HCT116 (cell line): ENCODE measurements at regions not wholly inside any gene's neighbourhood (a gene's known extent, or its start where the extent isn't known, plus 50 kb on each side); places are given as distances from the start of the nearest gene placed in this dataset.

Source experiments
- ATAC-seq: fragments of 200-7000 bp; cut with Tn5 transposase; 2 replicates; pipeline ENCODE4 v1.9.1; 2020; ENCODE audit warnings: mild to moderate bottlenecking, moderate library complexity
- BruUV-seq: library from RNA; stranded (reverse); fragments of 400-500 nt; replicated peaks from 2 replicates; lab custom pipeline; 2021; lab: Mats Ljungman, UMichigan
- CTCF ChIA-PET: fragments of 300-600 bp; sonication (Branson Sonifier 250); formaldehyde crosslinking; loops from one replicate; lab custom pipeline; 2021; ENCODE audit warnings: antibody characterized with exemption; lab: Charles Lee
- POLR2A ChIA-PET: fragments of 300-600, 350-600 bp; sonication (Branson Sonifier 250); formaldehyde crosslinking; loops from one replicate; lab custom pipeline; 2021; ENCODE audit warnings: antibody characterized with exemption; lab: Charles Lee
- RAD21 ChIA-PET, 2 experiments: fragments of 300-600 bp; sonication (Branson Sonifier 250); formaldehyde crosslinking; loops; one replicate each; lab custom pipeline; 2023; ENCODE audit warnings: low total read pairs in 2 of 2; ENCODE audit not compliant: uncharacterized antibody in 2 of 2, unreplicated experiment in 2 of 2, low non-redundant PET in 1 of 2; lab: Charles Lee
- DNase-seq: peaks from one replicate; pipeline ENCODE4 v3.0.0-alpha.2; 2010; ENCODE audit warnings: low read depth, low spot score
- H2AFZ ChIP-seq: fragments of 200-600 bp; shearing (Covaris generic), sonication (generic); 2 replicates; pipeline ENCODE4 v1.6.1; 2017; ENCODE audit warnings: low read depth, mixed run types, mixed read lengths, antibody characterized with exemption, low read length; ENCODE audit not compliant: poor library complexity, severe bottlenecking
- H3K27ac ChIP-seq: 2 replicates; pipeline ENCODE4 v1.5.1; 2012; ENCODE audit warnings: low read depth, low read length
- H3K27me3 ChIP-seq: fragments of 200-600 bp; sonication (generic); 2 replicates; pipeline ENCODE4 v1.6.1; 2016; ENCODE audit warnings: mixed run types, low read length, mixed read lengths; ENCODE audit not compliant: insufficient read depth
- H3K36me3 ChIP-seq, 2 experiments: fragments of 200-500 bp in 1 of 2; fragments of 200-600 bp in 1 of 2; sonication (Bioruptor generic) in 1 of 2; sonication (generic) in 1 of 2; 2 replicates each; pipeline versions ENCODE4 v1.5.1 to v1.6.1; 2014 to 2016; ENCODE audit warnings: low read length in 2 of 2, inconsistent platforms in 1 of 2, mixed read lengths in 1 of 2, mixed run types in 1 of 2; ENCODE audit not compliant: insufficient read depth in 2 of 2, control insufficient read depth in 1 of 2
- H3K4me1 ChIP-seq, 2 experiments: fragments of 200-600 bp in 1 of 2; sonication (generic) in 1 of 2; 2 replicates each; pipeline versions ENCODE4 v1.5.1 to v1.6.1; 2012 to 2017; ENCODE audit warnings: low read length in 2 of 2, inconsistent platforms in 1 of 2, mild to moderate bottlenecking in 1 of 2, mixed read lengths in 1 of 2, mixed run types in 1 of 2, moderate library complexity in 1 of 2; ENCODE audit not compliant: insufficient read depth in 2 of 2, control insufficient read depth in 1 of 2
- H3K4me2 ChIP-seq: fragments of 200-600 bp; sonication (generic); 2 replicates; pipeline ENCODE4 v1.6.1; 2017; ENCODE audit warnings: mixed run types, low read length, mixed read lengths
- H3K4me3 ChIP-seq, 2 experiments: fragments of 200-600 bp in 1 of 2; sonication (generic) in 1 of 2; replicated peaks in 1 of 2; 2 replicates each; pipeline ENCODE4 v1.5.1; 2011 to 2016; ENCODE audit warnings: low read length in 2 of 2, control low read depth in 1 of 2, low read depth in 1 of 2, mild to moderate bottlenecking in 1 of 2, mixed read lengths in 1 of 2, mixed run types in 1 of 2
- H3K79me2 ChIP-seq: fragments of 200-600 bp; sonication (generic); 2 replicates; pipeline ENCODE4 v1.6.1; 2017; ENCODE audit warnings: mild to moderate bottlenecking, mixed run types, low read length, moderate library complexity, mixed read lengths; ENCODE audit not compliant: insufficient read depth
- H3K9ac ChIP-seq: fragments of 200-600 bp; sonication (generic); 2 replicates; pipeline ENCODE4 v1.6.1; 2016; ENCODE audit warnings: low read length, mixed read lengths
- H3K9me2 ChIP-seq: fragments of 200-600 bp; sonication (generic), shearing (Covaris generic); 2 replicates; pipeline ENCODE4 v1.6.1; 2017; ENCODE audit warnings: mixed run types, mild to moderate bottlenecking, moderate library complexity; ENCODE audit not compliant: insufficient read depth
- H3K9me3 ChIP-seq, 2 experiments: fragments of 200-500 bp in 1 of 2; fragments of 200-600 bp in 1 of 2; sonication (Bioruptor generic) in 1 of 2; sonication (generic) in 1 of 2; 2 replicates each; pipeline ENCODE4 v1.6.1; 2014 to 2017; ENCODE audit warnings: low read length in 2 of 2, mixed read lengths in 2 of 2, inconsistent platforms in 1 of 2, low read depth in 1 of 2, mild to moderate bottlenecking in 1 of 2, mixed run types in 1 of 2, moderate library complexity in 1 of 2; ENCODE audit not compliant: control insufficient read depth in 1 of 2, insufficient read depth in 1 of 2
- H4K20me1 ChIP-seq: fragments of 200-600 bp; sonication (generic), shearing (Covaris generic); 2 replicates; pipeline ENCODE4 v1.6.1; 2017; ENCODE audit warnings: mixed run types, mild to moderate bottlenecking, moderate library complexity; ENCODE audit not compliant: insufficient read depth
- ATF3 ChIP-seq: IDR thresholded peaks from 2 replicates; pipeline ENCODE4 v1.6.1; 2012
- CBX3 ChIP-seq: IDR thresholded peaks from 2 replicates; pipeline ENCODE4 v1.6.1; 2012; ENCODE audit warnings: low read depth
- CEBPB ChIP-seq: IDR thresholded peaks from 2 replicates; pipeline ENCODE4 v1.6.1; 2012; ENCODE audit warnings: low read depth
- EGR1 ChIP-seq: IDR thresholded peaks from 2 replicates; pipeline ENCODE4 v1.6.1; 2012; ENCODE audit warnings: low read depth
- ELF1 ChIP-seq: IDR thresholded peaks from 2 replicates; pipeline ENCODE4 v1.6.1; 2012; ENCODE audit warnings: low read depth, borderline replicate concordance
- EZH2 ChIP-seq: fragments of 200-600 bp; sonication (generic); IDR thresholded peaks from 2 replicates; pipeline ENCODE4 v1.6.1; 2017; ENCODE audit warnings: antibody characterized with exemption, mixed run types
- FOSL1 ChIP-seq: IDR thresholded peaks from 2 replicates; pipeline ENCODE4 v1.6.1; 2012; ENCODE audit warnings: low read depth
- MAX ChIP-seq: IDR thresholded peaks from 2 replicates; pipeline ENCODE4 v1.6.1; 2012
- POLR2A ChIP-seq: IDR thresholded peaks from 2 replicates; pipeline ENCODE4 v1.7.0; 2011; ENCODE audit warnings: borderline replicate concordance; ENCODE audit not compliant: insufficient read depth, insufficient read length; ENCODE audit errors: extremely low read depth
- RAD21 ChIP-seq: IDR thresholded peaks from 2 replicates; pipeline ENCODE4 v1.6.1; 2012; ENCODE audit warnings: low read depth, mild to moderate bottlenecking
- SIN3A ChIP-seq: IDR thresholded peaks from 2 replicates; pipeline ENCODE4 v1.6.1; 2012; ENCODE audit warnings: low read depth
- SP1 ChIP-seq: IDR thresholded peaks from 2 replicates; pipeline ENCODE4 v1.6.1; 2012; ENCODE audit warnings: low read depth
- SRF ChIP-seq: IDR thresholded peaks from 2 replicates; pipeline ENCODE4 v1.6.1; 2012; ENCODE audit warnings: low read depth
- TCF7L2 ChIP-seq: IDR thresholded peaks from 2 replicates; pipeline ENCODE4 v1.7.0; 2011; ENCODE audit warnings: borderline replicate concordance, inconsistent platforms; ENCODE audit not compliant: insufficient read depth, insufficient read length; ENCODE audit errors: extremely low read depth
- YY1 ChIP-seq: IDR thresholded peaks from 2 replicates; pipeline ENCODE4 v1.6.1; 2011; ENCODE audit warnings: low read length, low read depth, moderate library complexity, mild to moderate bottlenecking; ENCODE audit not compliant: insufficient replicate concordance; ENCODE audit errors: extremely low read depth
- ZBTB33 ChIP-seq: IDR thresholded peaks from 2 replicates; pipeline ENCODE4 v1.6.1; 2011; ENCODE audit warnings: mild to moderate bottlenecking, low read length, moderate library complexity; ENCODE audit not compliant: insufficient replicate concordance; ENCODE audit errors: extremely low read depth
- ZFX ChIP-seq: fragments of 450-650 bp; IDR thresholded peaks from 2 replicates; pipeline ENCODE4 v1.6.1; 2017
- ZNF274 ChIP-seq: fragments of 200-500 bp; sonication (Bioruptor generic); IDR thresholded peaks from 2 replicates; pipeline ENCODE4 v1.6.1; 2014; ENCODE audit warnings: mild to moderate bottlenecking, low read depth, low read length, inconsistent platforms
- intact Hi-C: fragments of 100-400 bp; cut with micrococcal nuclease; formaldehyde crosslinking; loops from 2 replicates; pipeline ENCODE4 v1.10.0; 2022
- TF ChIP-seq, protein P1 (sequence below): IDR thresholded peaks from 2 replicates; pipeline ENCODE4 v1.6.1; 2012; ENCODE audit warnings: low read depth
- TF ChIP-seq, protein P2 (sequence below), 3 experiments: fragments of 200-600 bp in 1 of 3; sonication (generic) in 1 of 3; IDR thresholded peaks in 2 of 3; conservative IDR thresholded peaks in 1 of 3; 2 replicates each; pipeline ENCODE4 v1.5.1; 2012 to 2017; ENCODE audit warnings: low read depth in 2 of 3, low read length in 2 of 3, antibody characterized with exemption in 1 of 3, borderline replicate concordance in 1 of 3, control low read depth in 1 of 3, mild to moderate bottlenecking in 1 of 3, mixed read lengths in 1 of 3, mixed run types in 1 of 3, moderate library complexity in 1 of 3; ENCODE audit not compliant: insufficient read depth in 1 of 3

GRCh38 chr12:125341422-125341821, 276.2 kb downstream of the AACS start:
- Histone ChIP-seq H3K4me2 (no peak overlapping the region), H3K4me3 (no peak overlapping the region), H4K20me1 (no peaks in the 10 kb centered on the region), H3K27ac (no peak overlapping the region), H3K27me3 (peaks cover 56% of the 10 kb centered on the region), H2AFZ (no peak overlapping the region), H3K9me2 (no peaks in the 10 kb centered on the region), H3K36me3 (no peaks in the 10 kb centered on the region), H3K4me1 (no peaks in the 10 kb centered on the region), H3K9me3 (no peaks in the 10 kb centered on the region), H3K79me2 (no peaks in the 10 kb centered on the region), H3K9ac (no peak overlapping the region)
- ChIA-PET POLR2A (no interaction called here), CTCF (interaction anchor here (1.4 kb wide), 1 partner anchor 10 kb away, joined by 4 read pairs; no protein-coding TSS in a partner anchor), RAD21 (no interaction called here)
- no TSS peak for BruUV-seq
- ATAC-seq, result no peak
- DNase-seq, result no peak
- TF ChIP-seq YY1, result no peak
- no peak for TF ChIP-seq SRF
- no peak for TF ChIP-seq RAD21
- TF ChIP-seq EGR1, result no peak
- TF ChIP-seq TCF7L2, result no peak
- TF ChIP-seq, protein P1, sequence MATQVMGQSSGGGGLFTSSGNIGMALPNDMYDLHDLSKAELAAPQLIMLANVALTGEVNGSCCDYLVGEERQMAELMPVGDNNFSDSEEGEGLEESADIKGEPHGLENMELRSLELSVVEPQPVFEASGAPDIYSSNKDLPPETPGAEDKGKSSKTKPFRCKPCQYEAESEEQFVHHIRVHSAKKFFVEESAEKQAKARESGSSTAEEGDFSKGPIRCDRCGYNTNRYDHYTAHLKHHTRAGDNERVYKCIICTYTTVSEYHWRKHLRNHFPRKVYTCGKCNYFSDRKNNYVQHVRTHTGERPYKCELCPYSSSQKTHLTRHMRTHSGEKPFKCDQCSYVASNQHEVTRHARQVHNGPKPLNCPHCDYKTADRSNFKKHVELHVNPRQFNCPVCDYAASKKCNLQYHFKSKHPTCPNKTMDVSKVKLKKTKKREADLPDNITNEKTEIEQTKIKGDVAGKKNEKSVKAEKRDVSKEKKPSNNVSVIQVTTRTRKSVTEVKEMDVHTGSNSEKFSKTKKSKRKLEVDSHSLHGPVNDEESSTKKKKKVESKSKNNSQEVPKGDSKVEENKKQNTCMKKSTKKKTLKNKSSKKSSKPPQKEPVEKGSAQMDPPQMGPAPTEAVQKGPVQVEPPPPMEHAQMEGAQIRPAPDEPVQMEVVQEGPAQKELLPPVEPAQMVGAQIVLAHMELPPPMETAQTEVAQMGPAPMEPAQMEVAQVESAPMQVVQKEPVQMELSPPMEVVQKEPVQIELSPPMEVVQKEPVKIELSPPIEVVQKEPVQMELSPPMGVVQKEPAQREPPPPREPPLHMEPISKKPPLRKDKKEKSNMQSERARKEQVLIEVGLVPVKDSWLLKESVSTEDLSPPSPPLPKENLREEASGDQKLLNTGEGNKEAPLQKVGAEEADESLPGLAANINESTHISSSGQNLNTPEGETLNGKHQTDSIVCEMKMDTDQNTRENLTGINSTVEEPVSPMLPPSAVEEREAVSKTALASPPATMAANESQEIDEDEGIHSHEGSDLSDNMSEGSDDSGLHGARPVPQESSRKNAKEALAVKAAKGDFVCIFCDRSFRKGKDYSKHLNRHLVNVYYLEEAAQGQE, result no peak
- TF ChIP-seq ZBTB33, result no peak
- TF ChIP-seq CEBPB, result no peak
- TF ChIP-seq SP1, result no peak
- TF ChIP-seq ELF1, result no peak
- TF ChIP-seq ZNF274, result no peak
- TF ChIP-seq MAX, result no peak
- TF ChIP-seq FOSL1, result no peak
- no peak for TF ChIP-seq CBX3
- no peak for TF ChIP-seq POLR2A
- no peak for TF ChIP-seq EZH2
- TF ChIP-seq, protein P2, sequence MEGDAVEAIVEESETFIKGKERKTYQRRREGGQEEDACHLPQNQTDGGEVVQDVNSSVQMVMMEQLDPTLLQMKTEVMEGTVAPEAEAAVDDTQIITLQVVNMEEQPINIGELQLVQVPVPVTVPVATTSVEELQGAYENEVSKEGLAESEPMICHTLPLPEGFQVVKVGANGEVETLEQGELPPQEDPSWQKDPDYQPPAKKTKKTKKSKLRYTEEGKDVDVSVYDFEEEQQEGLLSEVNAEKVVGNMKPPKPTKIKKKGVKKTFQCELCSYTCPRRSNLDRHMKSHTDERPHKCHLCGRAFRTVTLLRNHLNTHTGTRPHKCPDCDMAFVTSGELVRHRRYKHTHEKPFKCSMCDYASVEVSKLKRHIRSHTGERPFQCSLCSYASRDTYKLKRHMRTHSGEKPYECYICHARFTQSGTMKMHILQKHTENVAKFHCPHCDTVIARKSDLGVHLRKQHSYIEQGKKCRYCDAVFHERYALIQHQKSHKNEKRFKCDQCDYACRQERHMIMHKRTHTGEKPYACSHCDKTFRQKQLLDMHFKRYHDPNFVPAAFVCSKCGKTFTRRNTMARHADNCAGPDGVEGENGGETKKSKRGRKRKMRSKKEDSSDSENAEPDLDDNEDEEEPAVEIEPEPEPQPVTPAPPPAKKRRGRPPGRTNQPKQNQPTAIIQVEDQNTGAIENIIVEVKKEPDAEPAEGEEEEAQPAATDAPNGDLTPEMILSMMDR (IDR thresholded peaks at IDR 0.05 in 2 of 3, conservative IDR thresholded peaks at IDR 0.05 in 1 of 3; ENCODE audit: borderline replicate concordance in 1 of 3, insufficient read depth in 1 of 3, low read depth in 2 of 3, low read length in 2 of 3), result no peak
- TF ChIP-seq ATF3, result no peak
- TF ChIP-seq ZFX, result no peak
- TF ChIP-seq SIN3A, result no peak
- intact Hi-C loops, result no loop called here
